HCT116 (cell line): ENCODE measurements at regions not wholly inside any gene's neighbourhood (a gene's known extent, or its start where the extent isn't known, plus 50 kb on each side); places are given as distances from the start of the nearest gene placed in this dataset.

Experiments used
- ATF3 ChIP-seq: IDR thresholded peaks from 2 replicates; pipeline ENCODE4 v1.6.1; 2012
- CEBPB ChIP-seq: IDR thresholded peaks from 2 replicates; pipeline ENCODE4 v1.6.1; 2012; ENCODE audit warnings: low read depth
- JUND ChIP-seq: IDR thresholded peaks from 2 replicates; pipeline ENCODE4 v1.6.1; 2012
- POLR2A ChIP-seq: IDR thresholded peaks from 2 replicates; pipeline ENCODE4 v1.7.0; 2011; ENCODE audit warnings: borderline replicate concordance; ENCODE audit not compliant: insufficient read depth, insufficient read length; ENCODE audit errors: extremely low read depth
- RAD21 ChIP-seq: IDR thresholded peaks from 2 replicates; pipeline ENCODE4 v1.6.1; 2012; ENCODE audit warnings: low read depth, mild to moderate bottlenecking
- SP1 ChIP-seq: IDR thresholded peaks from 2 replicates; pipeline ENCODE4 v1.6.1; 2012; ENCODE audit warnings: low read depth
- YY1 ChIP-seq: IDR thresholded peaks from 2 replicates; pipeline ENCODE4 v1.6.1; 2011; ENCODE audit warnings: low read length, low read depth, moderate library complexity, mild to moderate bottlenecking; ENCODE audit not compliant: insufficient replicate concordance; ENCODE audit errors: extremely low read depth
- ZNF274 ChIP-seq: fragments of 200-500 bp; sonication (Bioruptor generic); IDR thresholded peaks from 2 replicates; pipeline ENCODE4 v1.6.1; 2014; ENCODE audit warnings: mild to moderate bottlenecking, low read depth, low read length, inconsistent platforms
- TF ChIP-seq, protein P1 (sequence below), 3 experiments: fragments of 200-600 bp in 1 of 3; sonication (generic) in 1 of 3; IDR thresholded peaks in 2 of 3; conservative IDR thresholded peaks in 1 of 3; 2 replicates each; pipeline ENCODE4 v1.5.1; 2012 to 2017; ENCODE audit warnings: low read depth in 2 of 3, low read length in 2 of 3, antibody characterized with exemption in 1 of 3, borderline replicate concordance in 1 of 3, control low read depth in 1 of 3, mild to moderate bottlenecking in 1 of 3, mixed read lengths in 1 of 3, mixed run types in 1 of 3, moderate library complexity in 1 of 3; ENCODE audit not compliant: insufficient read depth in 1 of 3
- TF ChIP-seq, protein P2 (sequence below): IDR thresholded peaks from 2 replicates; pipeline ENCODE4 v1.6.1; 2011; ENCODE audit warnings: mild to moderate bottlenecking, low read length, moderate library complexity; ENCODE audit not compliant: insufficient replicate concordance; ENCODE audit errors: extremely low read depth

- TF ChIP-seq POLR2A (no peak), JUND (no peak), SP1 (no peak), RAD21 (no peak), CEBPB (no peak), ZNF274 (no peak), YY1 (no peak), ATF3 (no peak)
- TF ChIP-seq, protein P1, sequence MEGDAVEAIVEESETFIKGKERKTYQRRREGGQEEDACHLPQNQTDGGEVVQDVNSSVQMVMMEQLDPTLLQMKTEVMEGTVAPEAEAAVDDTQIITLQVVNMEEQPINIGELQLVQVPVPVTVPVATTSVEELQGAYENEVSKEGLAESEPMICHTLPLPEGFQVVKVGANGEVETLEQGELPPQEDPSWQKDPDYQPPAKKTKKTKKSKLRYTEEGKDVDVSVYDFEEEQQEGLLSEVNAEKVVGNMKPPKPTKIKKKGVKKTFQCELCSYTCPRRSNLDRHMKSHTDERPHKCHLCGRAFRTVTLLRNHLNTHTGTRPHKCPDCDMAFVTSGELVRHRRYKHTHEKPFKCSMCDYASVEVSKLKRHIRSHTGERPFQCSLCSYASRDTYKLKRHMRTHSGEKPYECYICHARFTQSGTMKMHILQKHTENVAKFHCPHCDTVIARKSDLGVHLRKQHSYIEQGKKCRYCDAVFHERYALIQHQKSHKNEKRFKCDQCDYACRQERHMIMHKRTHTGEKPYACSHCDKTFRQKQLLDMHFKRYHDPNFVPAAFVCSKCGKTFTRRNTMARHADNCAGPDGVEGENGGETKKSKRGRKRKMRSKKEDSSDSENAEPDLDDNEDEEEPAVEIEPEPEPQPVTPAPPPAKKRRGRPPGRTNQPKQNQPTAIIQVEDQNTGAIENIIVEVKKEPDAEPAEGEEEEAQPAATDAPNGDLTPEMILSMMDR (IDR thresholded peaks at IDR 0.05 in 2 of 3, conservative IDR thresholded peaks at IDR 0.05 in 1 of 3; ENCODE audit: borderline replicate concordance in 1 of 3, insufficient read depth in 1 of 3, low read depth in 2 of 3, low read length in 2 of 3) = no peak
- TF ChIP-seq, protein P2, sequence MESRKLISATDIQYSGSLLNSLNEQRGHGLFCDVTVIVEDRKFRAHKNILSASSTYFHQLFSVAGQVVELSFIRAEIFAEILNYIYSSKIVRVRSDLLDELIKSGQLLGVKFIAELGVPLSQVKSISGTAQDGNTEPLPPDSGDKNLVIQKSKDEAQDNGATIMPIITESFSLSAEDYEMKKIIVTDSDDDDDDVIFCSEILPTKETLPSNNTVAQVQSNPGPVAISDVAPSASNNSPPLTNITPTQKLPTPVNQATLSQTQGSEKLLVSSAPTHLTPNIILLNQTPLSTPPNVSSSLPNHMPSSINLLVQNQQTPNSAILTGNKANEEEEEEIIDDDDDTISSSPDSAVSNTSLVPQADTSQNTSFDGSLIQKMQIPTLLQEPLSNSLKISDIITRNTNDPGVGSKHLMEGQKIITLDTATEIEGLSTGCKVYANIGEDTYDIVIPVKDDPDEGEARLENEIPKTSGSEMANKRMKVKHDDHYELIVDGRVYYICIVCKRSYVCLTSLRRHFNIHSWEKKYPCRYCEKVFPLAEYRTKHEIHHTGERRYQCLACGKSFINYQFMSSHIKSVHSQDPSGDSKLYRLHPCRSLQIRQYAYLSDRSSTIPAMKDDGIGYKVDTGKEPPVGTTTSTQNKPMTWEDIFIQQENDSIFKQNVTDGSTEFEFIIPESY = no peak
These were observed 169.7 kb upstream of the GGTLC1 start for GRCh38 chr20:24158281-24158680.
